ENCODE measurements at regions not wholly inside any gene's neighbourhood (a gene's known extent, or its start where the extent isn't known, plus 50 kb on each side); places are given as distances from the start of the nearest gene placed in this dataset.

- DNase-seq (ENCODE audit: low read depth): no peak
- H3K4me3 ChIP-seq (ENCODE audit: low read depth, low read length): no peak overlapping the region
- TF ChIP-seq CTCF (conservative IDR thresholded peaks at IDR 0.05; ENCODE audit: low read depth, low read length): no peak
Observed at GRCh38 chr2:129724021-129724757, 255.3 kb upstream of the RAB6C start.

GRCh38 chr2:129726216-129726615 is 253.2 kb upstream of the RAB6C start:
- no peak for DNase-seq (ENCODE audit: low read depth)
- H3K4me3 ChIP-seq (ENCODE audit: low read depth, low read length): no peak overlapping the region
- no peak for TF ChIP-seq CTCF (conservative IDR thresholded peaks at IDR 0.05; ENCODE audit: low read depth, low read length)

GRCh38 chr2:129727286-129727685 is 252.2 kb upstream of the RAB6C start:
- no peak overlapping the region for H3K4me3 ChIP-seq (ENCODE audit: low read depth, low read length)
- no peak for DNase-seq (ENCODE audit: low read depth)
- no peak for TF ChIP-seq CTCF (conservative IDR thresholded peaks at IDR 0.05; ENCODE audit: low read depth, low read length)

GRCh38 chr2:129728035-129728972 is 251.2 kb upstream of the RAB6C start:
- H3K4me3 ChIP-seq (ENCODE audit: low read depth, low read length): no peak overlapping the region
- no peak for DNase-seq (ENCODE audit: low read depth)
- no peak for TF ChIP-seq CTCF (conservative IDR thresholded peaks at IDR 0.05; ENCODE audit: low read depth, low read length)

GRCh38 chr2:129729011-129729410 is 250.5 kb upstream of the RAB6C start:
- no peak for DNase-seq (ENCODE audit: low read depth)
- TF ChIP-seq CTCF (conservative IDR thresholded peaks at IDR 0.05; ENCODE audit: low read depth, low read length): no peak

GRCh38 chr2:129729646-129730045 is 249.8 kb upstream of the RAB6C start:
- no peak for TF ChIP-seq CTCF (conservative IDR thresholded peaks at IDR 0.05; ENCODE audit: low read depth, low read length)
- no peak for DNase-seq (ENCODE audit: low read depth)
- no peak overlapping the region for H3K4me3 ChIP-seq (ENCODE audit: low read depth, low read length)

More at GRCh38 chr2:129729011-129729410, 250.5 kb upstream of the RAB6C start:
- H3K4me3 ChIP-seq (ENCODE audit: low read depth, low read length): no peak overlapping the region
